CD14-positive monocyte (primary cell): ENCODE measurements at regions not wholly inside any gene's neighbourhood (a gene's known extent, or its start where the extent isn't known, plus 50 kb on each side); places are given as distances from the start of the nearest gene placed in this dataset.

ENCODE experiments used
- DNase-seq, 3 donors: peaks; one replicate each; pipeline ENCODE4 v3.0.0-alpha.2; 2011 to 2022
- H2AFZ ChIP-seq: 2 replicates; pipeline ENCODE4 v1.6.0; 2012; ENCODE audit warnings: mild to moderate bottlenecking, low read depth, low read length, inconsistent platforms; ENCODE audit not compliant: insufficient read depth, poor library complexity, severe bottlenecking
- H3K27ac ChIP-seq, 2 donors: 1 replicate in 1 of 2; 2 replicates in 1 of 2; pipeline ENCODE4 v1.5.1; 2012 to 2013; ENCODE audit warnings: low read length in 2 of 2, control low read depth in 1 of 2, inconsistent platforms in 1 of 2, low read depth in 1 of 2, mild to moderate bottlenecking in 1 of 2
- H3K27me3 ChIP-seq, 2 donors: one replicate each; pipeline versions ENCODE4 v1.6.0 to v1.6.1; 2011 to 2013; ENCODE audit warnings: low read length in 2 of 2; ENCODE audit not compliant: control insufficient read depth in 2 of 2, insufficient read depth in 2 of 2
- H3K36me3 ChIP-seq, 2 donors: replicated peaks in 1 of 2; 1 replicate in 1 of 2; 2 replicates in 1 of 2; pipeline versions ENCODE4 v1.5.1 to v1.6.1; 2012 to 2013; ENCODE audit warnings: low read length in 2 of 2, control low read depth in 1 of 2, inconsistent platforms in 1 of 2, mild to moderate bottlenecking in 1 of 2; ENCODE audit not compliant: insufficient read depth in 2 of 2, control insufficient read depth in 1 of 2
- H3K4me1 ChIP-seq, 2 donors: 1 replicate in 1 of 2; 2 replicates in 1 of 2; pipeline versions ENCODE4 v1.5.1 to v1.6.1; 2012 to 2013; ENCODE audit warnings: low read length in 2 of 2, control low read depth in 1 of 2, inconsistent platforms in 1 of 2, mild to moderate bottlenecking in 1 of 2, moderate library complexity in 1 of 2; ENCODE audit not compliant: insufficient read depth in 2 of 2, control insufficient read depth in 1 of 2
- H3K4me2 ChIP-seq: replicated peaks from 2 replicates; pipeline ENCODE3; 2012; ENCODE audit warnings: low read length, moderate library complexity, mild to moderate bottlenecking; ENCODE audit not compliant: poor library complexity, severe bottlenecking; ENCODE audit errors: extremely low read depth
- H3K4me3 ChIP-seq, 3 experiments: fragments of 200-600 bp in 1 of 3; sonication (generic) in 1 of 3; replicated peaks in 1 of 3; 1 replicate in 2 of 3; 2 replicates in 1 of 3; pipeline ENCODE4 v1.5.1; 2011 to 2013; ENCODE audit warnings: low read length in 3 of 3, mild to moderate bottlenecking in 3 of 3, control low read depth in 2 of 3, low read depth in 2 of 3, inconsistent platforms in 1 of 3, moderate library complexity in 1 of 3
- H3K79me2 ChIP-seq: 2 replicates; pipeline ENCODE4 v1.6.0; 2012; ENCODE audit warnings: mild to moderate bottlenecking, control low read depth, inconsistent platforms, low read length, moderate library complexity; ENCODE audit not compliant: insufficient read depth
- H3K9ac ChIP-seq: 2 replicates; pipeline ENCODE4 v1.6.0; 2017; ENCODE audit warnings: low read length, mild to moderate bottlenecking; ENCODE audit not compliant: insufficient read depth, poor library complexity, severe bottlenecking
- H3K9me3 ChIP-seq, 2 donors: replicated peaks in 1 of 2; 1 replicate in 1 of 2; 2 replicates in 1 of 2; pipeline versions ENCODE4 v1.5.1 to v1.6.1; 2012 to 2013; ENCODE audit warnings: low read length in 2 of 2, control low read depth in 1 of 2; ENCODE audit not compliant: control insufficient read depth in 1 of 2, insufficient read depth in 1 of 2
- H4K20me1 ChIP-seq: 2 replicates; pipeline ENCODE4 v1.6.0; 2012; ENCODE audit warnings: mild to moderate bottlenecking, low read length, control low read depth, moderate library complexity; ENCODE audit not compliant: insufficient read depth
- H3K27ac Mint-ChIP-seq, 7 donors: one replicate each; pipeline ENCODE4 v1.8.0; 2020; ENCODE audit warnings: mild to moderate bottlenecking in 7 of 7, mixed read lengths in 7 of 7, moderate library complexity in 6 of 7, inconsistent platforms in 2 of 7
- H3K27me3 Mint-ChIP-seq, 3 donors: one replicate each; pipeline ENCODE4 v1.8.0; 2021 to 2022; ENCODE audit warnings: low read depth in 3 of 3, mild to moderate bottlenecking in 3 of 3, mixed read lengths in 3 of 3, moderate library complexity in 3 of 3, inconsistent platforms in 1 of 3
- H3K36me3 Mint-ChIP-seq, 2 donors: one replicate each; pipeline ENCODE4 v1.8.0; 2020; ENCODE audit warnings: mixed read lengths in 2 of 2, inconsistent platforms in 1 of 2, mild to moderate bottlenecking in 1 of 2
- H3K4me1 Mint-ChIP-seq: one replicate; pipeline ENCODE4 v1.8.0; 2020; ENCODE audit warnings: mild to moderate bottlenecking, mixed read lengths
- H3K4me3 Mint-ChIP-seq, 2 donors: one replicate each; pipeline ENCODE4 v1.8.0; 2020; ENCODE audit warnings: mild to moderate bottlenecking in 2 of 2, mixed read lengths in 2 of 2, moderate library complexity in 1 of 2
- H3K9me3 Mint-ChIP-seq, 7 donors: one replicate each; pipeline ENCODE4 v1.8.0; 2020 to 2022; ENCODE audit warnings: mixed read lengths in 7 of 7, mild to moderate bottlenecking in 6 of 7, moderate library complexity in 6 of 7, inconsistent platforms in 2 of 7
- CTCF ChIP-seq: fragments of 200-600 bp; IDR thresholded peaks from one replicate; pipeline ENCODE4 v1.8.0; 2022; ENCODE audit warnings: antibody characterized with exemption, mild to moderate bottlenecking
- WGBS: methylation state at CpG from one replicate; pipeline ENCODE4 v1.1.5; 2013; ENCODE audit warnings: missing lambda C conversion rate; ENCODE audit not compliant: insufficient coverage; 5-methylcytosine and 5-hydroxymethylcytosine counted together
- intact Hi-C, 2 donors: fragments of 100-400 bp; cut with micrococcal nuclease; formaldehyde crosslinking; loops; one replicate each; pipeline versions ENCODE4 v1.15.0 to v1.15.1; 2023

- peak overlapping the region; percentile 75 for H3K4me2 ChIP-seq
- Mint-ChIP-seq H3K27me3 (peaks cover 44 to 60% (median 46%) of the 10 kb centered on the region in 3 donors), H3K4me3 (peak overlapping the region; percentile 66), H3K9me3 (peaks cover 0 to 10% (median 6%) of the 10 kb centered on the region in 7 donors), H3K36me3 (peaks cover 4% of the 10 kb centered on the region in 2 donors), H3K4me1 (peaks cover 24% of the 10 kb centered on the region), H3K27ac (no peak overlapping the region)
- DNase-seq, result peak; percentile 45
- peak overlapping the region; percentile 1 to 25 for H3K27ac ChIP-seq
- no peaks in the 10 kb centered on the region for H3K36me3 ChIP-seq
- peak overlapping the region; percentile 17 to 66 (median 28) for H3K4me3 ChIP-seq
- H3K4me1 ChIP-seq, result peaks cover 23 to 32% of the 10 kb centered on the region in 2 donors
- H3K79me2 ChIP-seq, result no peaks in the 10 kb centered on the region
- no peaks in the 10 kb centered on the region for H3K9me3 ChIP-seq
- peak overlapping the region; percentile 91 for H2AFZ ChIP-seq
- 1% methylated on average over 72 of the region's 73 CpGs for WGBS
- intact Hi-C loops, result loop anchor here (2.0 to 10.0 kb wide), 5 partner anchors 51 to 169 kb away; no protein-coding TSS in a partner anchor
- no peaks in the 10 kb centered on the region for H4K20me1 ChIP-seq
- peak overlapping the region; percentile 57 for H3K9ac ChIP-seq
- TF ChIP-seq CTCF, result no peak
- peaks cover 21 to 42% of the 10 kb centered on the region in 2 donors for H3K27me3 ChIP-seq
These were observed 55.6 kb upstream of the PPP2R5C start for GRCh38 chr14:101705733-101706508.

GRCh38 chr14:101706509-101707067 lies 54.9 kb upstream of the PPP2R5C start:
- H3K9ac ChIP-seq, result no peak overlapping the region
- DNase-seq, result no peak
- no peaks in the 10 kb centered on the region for H4K20me1 ChIP-seq
- no peaks in the 10 kb centered on the region for H3K36me3 ChIP-seq
- peak overlapping the region in 1 of 2 donors; percentile 35 for H3K4me3 Mint-ChIP-seq
- H3K79me2 ChIP-seq, result no peaks in the 10 kb centered on the region
- peaks cover 0 to 10% (median 6%) of the 10 kb centered on the region in 7 donors for H3K9me3 Mint-ChIP-seq
- H3K36me3 Mint-ChIP-seq, result peaks cover 4% of the 10 kb centered on the region in 2 donors
- peak overlapping the region in 2 of 7 donors; percentile 79 to 80 for H3K27ac Mint-ChIP-seq
- peaks cover 19 to 38% of the 10 kb centered on the region in 2 donors for H3K27me3 ChIP-seq
- no peak for TF ChIP-seq CTCF
- H3K9me3 ChIP-seq, result no peaks in the 10 kb centered on the region
- intact Hi-C loops, result loop anchor here (2.0 to 10.0 kb wide), 5 partner anchors 51 to 168 kb away; no protein-coding TSS in a partner anchor
- peaks cover 42 to 61% (median 45%) of the 10 kb centered on the region in 3 donors for H3K27me3 Mint-ChIP-seq
- peak overlapping the region; percentile 1 to 25 for H3K27ac ChIP-seq
- H3K4me2 ChIP-seq, result peak overlapping the region; percentile 75
- peaks cover 23 to 34% of the 10 kb centered on the region in 2 donors for H3K4me1 ChIP-seq
- peak overlapping the region in 1 of 3 experiments; percentile 66 for H3K4me3 ChIP-seq
- WGBS, result 78% methylated on average over 14 of the region's 16 CpGs
- peak overlapping the region; percentile 91 for H2AFZ ChIP-seq
- H3K4me1 Mint-ChIP-seq, result peaks cover 28% of the 10 kb centered on the region
